ENCODE measurements at regions not wholly inside any gene's neighbourhood (a gene's known extent, or its start where the extent isn't known, plus 50 kb on each side); places are given as distances from the start of the nearest gene placed in this dataset.

GRCh38 chr6:139748353-139749146 is 374.1 kb upstream of the CITED2 start (continued):
- 0 out of 2 replicates have a peak, but pooled peaks have one; percentile 25 for TF ChIP-seq ATF4 (CRISPR knock-in tag; IDR thresholded peaks at IDR 0.05)
- no peak for TF ChIP-seq ZNF778 (CRISPR knock-in tag; IDR thresholded peaks at IDR 0.05)
- no peak for TF ChIP-seq RNF219 (CRISPR knock-in tag; IDR thresholded peaks at IDR 0.05)
- TF ChIP-seq SLC30A9 (CRISPR knock-in tag; IDR thresholded peaks at IDR 0.05), result no peak
- no peak for TF ChIP-seq OTX1 (CRISPR knock-in tag; IDR thresholded peaks at IDR 0.05)
- no peak for TF ChIP-seq ATF2 (CRISPR knock-in tag; IDR thresholded peaks at IDR 0.05)
- TF ChIP-seq RREB1 (CRISPR knock-in tag; IDR thresholded peaks at IDR 0.05), result no peak
- no peak for TF ChIP-seq ZBTB9 (CRISPR knock-in tag; IDR thresholded peaks at IDR 0.05)
- TF ChIP-seq NR2C2 (CRISPR knock-in tag; IDR thresholded peaks at IDR 0.05), result no peak
- TF ChIP-seq NR2C2 (tag; IDR thresholded peaks at IDR 0.05), result no peak
- TF ChIP-seq ZNF280A (IDR thresholded peaks at IDR 0.05; ENCODE audit: low read depth, partially characterized antibody), result no peak
- no peak for TF ChIP-seq USF2 (CRISPR knock-in tag; IDR thresholded peaks at IDR 0.05)

Data from K562 (cell line).